Right hindlimb (tissue), 1 donor: ENCODE measurements at regions not wholly inside any gene's neighbourhood (a gene's known extent, or its start where the extent isn't known, plus 50 kb on each side); places are given as distances from the start of the nearest gene placed in this dataset.
"Not testable (repeated sequence)": the region's sequence is repeated elsewhere in the genome, so short reads cannot be mapped to it uniquely, and the experiment has no call there.

Experiments
- DNase-seq: peaks from one replicate; pipeline ENCODE4 v3.0.0-alpha.2; 2018

DNA sequence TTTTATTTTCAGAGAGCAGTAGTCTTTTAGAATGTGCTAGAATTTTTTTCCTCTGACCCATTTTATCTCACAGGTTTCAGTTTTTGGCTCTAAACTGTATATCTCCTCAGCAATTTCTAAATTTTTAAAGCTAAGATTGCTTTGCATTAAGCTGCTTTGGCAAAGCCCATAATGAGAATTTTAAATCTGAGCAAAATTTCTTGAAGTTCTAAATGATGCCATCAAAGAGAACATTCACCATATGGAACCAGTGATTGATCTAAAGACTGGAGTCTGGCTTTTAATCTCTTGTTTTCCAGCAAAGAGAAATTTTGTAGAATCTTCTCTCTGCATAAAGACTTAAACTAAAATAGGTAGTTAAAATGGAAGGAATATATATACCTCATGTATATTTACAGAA lies 313.6 kb downstream of the TBC1D32 start:
- DNase-seq, result no peak

DNA sequence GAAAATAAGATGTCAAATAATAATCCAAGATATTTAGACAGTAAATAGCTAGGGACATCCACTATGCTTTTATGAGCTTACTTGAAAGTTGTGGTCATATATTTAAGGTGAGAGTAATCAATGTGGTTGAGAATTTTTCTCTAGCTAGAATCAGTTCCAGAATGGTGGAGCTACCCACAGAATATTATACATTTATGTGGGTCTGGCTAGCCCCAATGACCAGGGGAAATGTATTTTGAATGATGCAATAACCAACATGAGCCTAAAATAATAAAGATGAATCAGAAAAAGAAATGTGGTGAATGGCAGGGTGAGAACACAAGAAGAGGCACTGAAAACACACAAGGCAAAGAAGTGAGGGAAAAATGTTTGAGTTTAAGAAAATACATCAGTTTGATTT lies 325.7 kb downstream of the TBC1D32 start:
- DNase-seq, result no peak

DNA sequence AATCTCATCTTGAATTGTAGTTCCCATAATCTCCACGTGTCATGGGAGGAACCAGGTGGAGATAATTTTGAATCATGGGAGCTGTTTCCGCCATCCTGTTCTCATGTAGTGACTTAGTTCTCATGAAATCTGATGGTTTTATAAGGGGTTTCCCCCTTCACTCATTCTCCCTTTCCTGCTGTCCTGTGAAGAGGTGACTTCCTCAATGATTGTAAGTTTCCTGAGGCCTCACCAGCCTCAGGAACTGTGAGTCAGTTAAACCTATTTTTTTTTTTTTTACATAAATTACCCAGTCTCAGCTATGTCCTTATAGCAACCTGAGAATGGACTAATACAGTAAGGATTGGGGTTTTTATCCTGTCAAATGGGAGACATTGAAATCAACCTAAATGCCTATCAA lies 328.3 kb downstream of the TBC1D32 start:
- no peak for DNase-seq

DNA sequence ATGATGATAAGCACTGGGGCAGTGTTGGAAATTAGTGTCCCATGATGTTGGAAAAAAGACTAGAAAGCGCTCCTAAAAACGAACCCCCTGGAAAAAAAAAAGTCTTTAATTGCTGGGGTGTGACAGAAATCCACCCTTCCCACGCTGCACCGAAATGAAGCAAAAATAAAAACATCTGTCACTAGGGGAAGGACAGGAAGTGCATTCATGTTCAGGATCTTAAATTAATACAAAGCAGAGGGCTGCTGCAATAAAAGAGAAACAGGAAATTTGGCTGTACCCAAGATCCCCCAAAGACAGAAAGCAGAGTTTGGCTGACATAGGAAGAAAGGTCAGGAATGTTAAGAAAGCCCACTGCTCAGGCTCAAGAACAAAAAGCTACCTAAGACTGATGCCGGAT lies 333.9 kb downstream of the TBC1D32 start:
- DNase-seq, result no peak

DNA sequence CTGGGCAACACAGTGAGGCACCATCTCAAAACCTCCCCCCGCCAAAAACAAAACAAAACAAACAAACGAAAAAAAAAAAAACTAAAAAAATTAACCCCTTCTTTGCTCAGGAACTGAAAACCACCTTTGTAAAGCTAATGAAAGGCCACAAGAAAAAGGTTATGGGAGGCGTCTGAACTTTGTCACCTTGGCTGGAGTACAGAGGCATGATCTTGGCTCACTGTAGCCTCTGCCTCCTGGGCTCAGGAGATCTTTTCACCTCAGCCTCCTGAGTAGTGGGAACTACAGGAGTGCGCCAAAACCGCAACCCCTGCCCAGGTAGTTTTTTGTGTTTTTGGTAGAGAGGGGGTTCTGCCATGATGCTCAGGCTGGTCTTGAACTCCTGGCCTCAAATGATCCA lies 337.9 kb downstream of the TBC1D32 start:
- DNase-seq, result no peak

DNA sequence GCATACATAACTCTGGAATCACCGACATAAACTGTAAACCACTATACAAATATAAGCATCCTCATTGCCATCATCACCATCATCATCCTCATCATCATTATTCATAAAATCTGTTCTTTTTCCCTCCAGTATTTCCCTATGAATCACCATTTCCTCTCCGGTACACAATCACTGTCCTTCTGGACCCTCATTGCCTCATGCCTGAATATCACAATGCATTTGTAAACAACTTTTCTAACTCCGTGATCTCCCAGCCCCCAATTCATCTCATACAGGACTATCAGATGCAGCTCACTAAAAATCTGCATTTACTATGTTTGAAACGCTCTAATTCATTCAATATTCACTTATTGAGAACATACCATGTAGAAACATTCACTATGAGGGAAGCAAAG lies 339.7 kb downstream of the TBC1D32 start:
- DNase-seq, result no peak

DNA sequence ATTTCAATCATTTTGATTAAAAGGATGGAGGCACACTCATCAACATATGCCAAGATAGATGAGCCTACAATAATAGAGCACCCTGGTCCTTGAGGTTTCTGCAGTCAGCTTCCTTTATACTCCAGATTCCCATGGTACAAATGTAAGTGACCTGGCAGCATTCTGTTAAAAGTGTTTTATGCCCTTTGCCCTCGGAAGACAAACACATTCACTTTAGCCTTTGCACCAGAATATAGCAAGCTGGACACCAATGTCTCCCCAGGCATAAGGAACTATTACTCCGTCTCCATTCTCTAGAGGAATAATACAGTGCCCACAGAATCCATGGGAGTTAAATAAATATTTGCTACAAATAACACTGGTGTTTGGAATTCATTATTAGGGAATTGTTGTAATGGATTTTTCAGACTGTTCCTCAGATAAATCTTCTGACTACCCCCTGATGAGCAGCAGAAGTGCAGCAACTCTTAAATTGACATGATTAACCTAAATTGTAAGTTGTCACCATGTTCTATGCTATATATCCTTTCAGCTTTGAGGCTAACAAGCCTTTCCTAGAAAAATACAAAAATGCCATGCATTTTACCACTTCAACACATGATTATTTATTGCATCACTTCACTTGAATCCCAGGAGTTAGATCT lies 340.2 kb downstream of the TBC1D32 start:
- no peak for DNase-seq

DNA sequence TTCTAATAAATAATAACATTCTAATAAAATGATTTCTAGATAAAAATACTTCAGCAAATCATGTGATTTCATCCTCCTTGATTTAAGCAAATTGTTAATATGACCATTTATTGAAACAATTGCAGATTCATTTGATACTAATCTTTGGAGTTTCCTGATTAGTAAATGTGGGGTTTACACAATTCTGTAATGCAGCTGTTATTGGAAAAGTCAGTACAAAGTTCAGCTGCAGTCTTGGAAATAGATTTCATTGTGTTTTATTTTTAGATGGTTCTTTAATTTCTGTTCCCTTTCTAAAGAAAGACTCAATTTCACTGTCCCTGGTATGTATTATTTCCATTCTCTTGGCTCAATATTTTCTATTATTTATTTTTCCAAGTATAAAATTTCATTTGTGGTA lies 342.0 kb downstream of the TBC1D32 start:
- DNase-seq, result no peak

DNA sequence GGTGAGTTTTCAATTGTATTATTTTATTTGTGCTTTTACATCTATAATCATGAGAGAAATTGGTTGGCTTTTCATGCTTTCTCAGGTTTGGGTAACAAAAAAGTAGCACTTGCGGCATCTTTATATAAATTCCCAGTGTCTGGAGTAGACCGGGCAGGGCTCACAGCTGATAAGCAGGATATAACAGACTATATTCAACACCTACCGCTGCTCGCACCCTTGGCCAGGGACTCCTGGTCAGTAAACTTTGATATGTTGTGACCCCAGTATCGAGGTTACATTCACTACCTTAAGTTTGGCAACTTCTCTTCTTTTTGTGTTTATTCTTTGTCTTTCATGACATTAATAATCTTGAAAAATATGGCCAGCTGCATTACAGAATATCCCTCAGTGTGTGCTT lies 343.4 kb downstream of the TBC1D32 start:
- DNase-seq, result no peak

DNA sequence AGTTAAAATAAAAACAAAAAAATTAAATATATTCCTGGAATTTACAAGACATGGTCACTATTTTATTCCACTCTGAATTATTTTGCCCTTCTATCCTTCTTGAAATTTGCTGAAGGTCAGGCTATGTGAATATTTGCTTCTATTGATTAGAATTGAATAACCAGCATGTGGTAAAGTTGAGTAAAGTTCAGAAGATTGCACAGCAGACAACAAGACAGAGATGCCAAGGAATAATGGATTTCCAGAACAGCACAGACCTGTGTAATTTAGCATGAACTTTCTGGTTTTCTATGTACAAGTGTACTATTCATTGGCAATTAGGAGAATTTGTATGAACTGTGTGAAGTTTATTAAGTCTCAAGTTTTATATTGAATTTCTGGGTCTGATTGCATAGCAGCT lies 352.4 kb downstream of the TBC1D32 start:
- DNase-seq, result no peak

DNA sequence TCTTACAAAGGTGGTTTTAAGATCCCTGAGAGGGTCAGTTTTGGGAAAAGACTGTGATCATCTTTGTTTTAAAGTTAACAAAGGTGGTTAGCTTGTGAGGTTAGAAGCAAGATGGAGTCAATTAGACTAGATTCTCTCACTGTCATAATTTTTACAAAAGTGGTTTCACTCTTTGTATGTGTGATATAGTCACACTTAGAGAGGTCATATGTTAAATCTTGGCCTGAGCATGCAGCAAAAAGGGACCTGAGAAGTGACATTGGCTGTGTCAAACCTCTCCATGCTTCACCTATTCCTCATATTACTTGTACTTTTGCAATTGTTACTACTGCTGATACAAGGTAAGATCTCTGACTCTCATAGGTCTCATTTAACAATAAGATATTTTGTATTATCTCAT lies 368.0 kb downstream of the TBC1D32 start:
- no peak for DNase-seq

DNA sequence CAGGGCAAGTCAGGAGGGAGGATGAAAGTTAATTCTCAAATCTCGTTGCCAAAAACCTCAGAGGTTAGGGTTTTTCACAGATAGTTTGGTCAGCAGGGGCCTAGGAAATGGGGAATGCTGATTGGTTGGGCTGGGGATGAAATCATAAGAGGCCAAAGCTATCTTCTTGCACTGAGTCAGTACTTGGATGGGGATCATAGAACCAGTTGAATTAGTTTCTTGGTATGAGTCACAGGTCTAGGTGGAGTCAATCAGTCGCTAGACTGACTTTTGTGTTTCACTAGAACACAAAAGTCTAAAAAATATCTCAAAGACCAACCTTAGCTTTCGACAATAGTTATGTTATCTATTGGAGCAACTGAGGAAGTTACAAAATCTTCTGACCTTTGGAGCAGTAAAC lies 368.5 kb downstream of the TBC1D32 start:
- DNase-seq, result no peak

DNA sequence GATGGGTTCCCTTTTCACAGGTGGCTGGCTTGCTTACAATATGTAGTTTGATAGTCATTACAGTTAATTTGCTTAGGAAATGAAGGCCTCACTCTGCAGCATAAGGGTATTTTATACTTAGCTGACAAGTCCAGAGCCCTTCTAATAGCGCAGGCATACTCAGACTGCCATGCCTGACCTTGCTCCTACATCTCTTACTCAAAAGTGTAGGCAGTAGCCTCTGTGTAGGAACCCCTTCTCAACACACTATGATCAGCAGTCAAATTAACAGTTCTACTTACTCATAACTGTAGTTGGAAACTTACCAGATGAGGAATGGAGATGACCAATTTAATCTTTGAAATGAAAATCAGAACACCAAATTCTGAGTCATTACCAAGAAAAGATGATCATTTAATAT lies 373.5 kb downstream of the TBC1D32 start:
- no peak for DNase-seq

DNA sequence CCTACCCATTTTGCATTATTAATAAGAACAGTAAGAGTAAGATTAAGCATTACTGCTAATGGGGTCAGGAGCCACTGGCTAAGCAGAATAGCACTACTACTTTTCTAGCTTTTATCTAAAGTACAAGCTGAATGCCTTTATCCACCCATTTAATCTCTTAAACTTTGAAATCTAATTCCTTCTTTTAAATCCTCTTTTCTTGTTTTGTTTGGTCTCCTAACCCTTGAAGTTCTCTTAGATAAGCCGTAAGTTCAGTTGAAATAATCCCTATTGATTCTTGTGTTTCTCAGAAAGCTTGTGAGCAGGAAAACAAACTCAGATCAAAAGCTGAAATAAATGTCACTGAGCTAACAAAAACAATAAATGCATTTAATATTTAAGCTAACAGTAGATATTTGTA lies 380.2 kb downstream of the TBC1D32 start:
- no peak for DNase-seq

DNA sequence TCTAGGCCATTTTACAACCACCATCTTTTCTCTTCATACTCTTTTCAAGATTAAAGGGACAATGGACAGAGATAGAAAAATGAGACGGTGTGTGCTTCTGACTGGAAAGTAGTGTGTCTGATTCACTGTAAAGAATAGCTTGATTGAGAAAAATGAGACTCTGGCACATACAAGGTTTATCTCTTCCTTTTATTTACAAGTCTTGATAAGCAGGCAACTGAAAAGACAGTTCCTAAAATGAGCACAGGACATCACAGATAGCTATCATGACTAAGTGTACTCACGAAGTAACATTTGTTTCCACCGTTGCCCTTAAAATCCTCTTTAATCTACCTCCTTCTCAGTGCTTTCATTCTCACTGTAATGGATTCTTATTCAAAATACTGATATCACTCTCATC lies 383.0 kb downstream of the TBC1D32 start:
- no peak for DNase-seq

DNA sequence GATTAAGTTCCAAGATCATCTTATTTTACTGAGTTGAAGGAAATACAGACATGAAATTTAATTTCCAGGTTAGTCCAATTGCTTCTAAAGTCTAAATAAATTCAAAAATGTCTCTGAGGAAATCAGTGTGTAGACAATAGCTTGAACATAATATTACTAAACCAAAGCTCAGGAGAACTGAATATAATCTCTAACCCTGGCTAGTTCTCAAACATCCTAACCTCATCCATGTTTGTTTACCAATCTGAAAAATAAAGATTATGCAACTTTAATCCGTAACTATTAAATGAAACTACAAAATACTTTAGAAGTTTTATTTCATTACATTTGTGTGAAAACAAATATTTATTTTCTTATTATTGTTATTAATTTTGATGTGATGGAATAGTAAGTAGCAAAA lies 387.2 kb downstream of the TBC1D32 start:
- DNase-seq, result no peak

DNA sequence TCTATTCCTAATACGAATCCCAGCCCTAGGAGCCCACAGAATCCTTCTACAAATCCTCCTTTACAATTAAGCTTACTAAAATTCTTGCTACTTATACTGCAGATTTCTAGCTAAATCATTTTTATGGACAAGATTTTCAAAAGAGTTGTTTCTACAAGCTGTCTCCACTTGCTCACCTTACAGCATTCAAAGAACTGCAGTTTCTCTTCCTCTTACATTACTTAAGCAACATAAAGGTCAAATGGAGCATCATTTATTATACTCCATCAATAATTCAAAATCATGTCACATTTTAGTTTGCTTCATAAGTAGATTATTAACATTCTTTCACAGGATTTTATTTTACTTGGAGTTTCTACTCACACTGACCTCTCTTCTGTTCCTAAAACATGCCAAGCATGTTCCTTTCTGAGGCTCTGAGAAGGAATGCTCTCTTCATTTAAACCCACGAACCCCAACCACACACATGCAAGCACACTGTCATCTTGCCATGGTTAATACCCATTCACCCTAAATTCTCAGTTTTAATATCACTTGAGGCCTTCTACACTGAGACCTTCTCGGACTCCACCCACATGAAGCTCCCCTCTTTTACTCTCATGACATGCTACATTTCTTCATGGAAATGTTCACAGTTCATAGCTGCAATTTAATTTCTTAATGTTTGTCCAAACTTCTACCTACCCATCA lies 388.2 kb downstream of the TBC1D32 start:
- no peak for DNase-seq

DNA sequence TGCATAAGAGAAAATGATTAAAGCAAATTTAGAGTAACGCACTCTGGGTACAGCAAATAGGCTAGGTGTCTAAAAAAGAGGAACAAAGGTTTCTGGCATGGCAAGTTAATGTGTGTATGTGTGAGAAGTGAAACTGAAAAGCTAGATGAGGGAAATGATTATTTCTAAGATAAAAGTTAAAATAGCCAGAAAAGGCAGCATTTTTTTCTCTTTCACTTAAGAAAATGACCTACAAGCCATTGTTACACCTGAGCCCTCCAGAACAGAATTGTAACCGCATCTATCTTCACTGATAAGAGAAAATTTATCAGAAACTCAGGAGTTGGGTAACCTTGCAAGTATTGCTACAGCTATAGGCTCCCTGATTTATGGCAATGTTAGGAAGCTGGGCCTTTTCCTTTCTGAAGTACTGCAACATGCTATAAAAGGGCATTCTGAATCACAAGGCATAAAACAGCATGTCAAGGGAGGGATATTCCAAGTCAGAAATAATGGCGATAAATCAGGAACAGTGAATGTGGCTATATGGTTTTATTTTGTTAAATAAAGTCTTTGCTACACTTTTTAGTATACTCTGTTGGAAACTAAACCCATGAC lies 395.3 kb downstream of the TBC1D32 start:
- no peak for DNase-seq

DNA sequence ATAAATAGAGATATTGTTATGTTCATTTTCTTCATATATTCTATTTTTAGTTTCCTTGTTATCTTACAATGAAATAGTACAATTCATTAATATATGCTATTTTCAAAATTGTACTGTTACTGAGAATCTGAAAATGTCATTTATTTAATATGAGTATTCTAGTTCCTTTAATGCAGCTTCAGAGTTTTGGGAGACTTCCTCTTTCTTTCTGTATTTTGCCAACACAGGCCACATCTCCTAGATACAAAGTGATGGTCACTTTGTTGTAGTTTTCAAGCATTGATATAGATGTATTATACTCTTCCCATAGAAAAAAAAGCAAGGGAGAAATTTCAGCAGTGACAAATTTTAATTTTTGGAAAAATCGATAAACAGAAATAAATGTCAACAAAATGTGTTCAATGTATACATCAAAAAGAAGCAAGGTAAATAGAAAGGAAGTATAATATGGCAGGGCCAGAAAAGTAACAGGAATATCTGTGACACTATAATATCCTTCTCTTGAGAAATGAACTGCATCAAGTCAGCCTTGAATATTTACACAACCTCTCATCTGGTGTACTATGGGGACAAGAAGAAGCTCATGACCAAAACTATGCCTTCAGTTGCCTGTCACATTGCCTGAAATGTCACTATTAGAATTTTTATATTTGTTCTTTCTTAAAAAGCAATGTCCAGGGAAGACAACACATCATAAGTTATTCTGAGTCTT lies 396.0 kb downstream of the TBC1D32 start:
- no peak for DNase-seq

DNA sequence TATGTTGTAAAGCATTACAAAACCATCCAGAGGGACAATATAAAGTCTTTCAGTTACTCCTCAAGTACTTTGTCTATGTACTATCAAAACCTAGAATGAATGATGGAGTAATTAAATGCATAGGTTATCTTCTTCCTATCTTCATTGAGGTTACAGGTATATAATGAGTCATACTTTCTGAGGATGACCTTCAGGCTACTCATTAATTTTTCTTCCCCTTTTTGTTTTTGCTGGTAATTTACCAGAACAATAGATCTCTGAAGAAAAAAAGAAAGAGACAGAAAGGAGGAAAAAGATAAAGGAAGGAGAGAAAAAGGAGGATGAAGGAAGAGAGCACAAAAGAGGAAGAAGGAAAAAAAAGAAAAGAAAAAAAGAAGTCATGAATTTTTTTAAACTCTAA lies 398.4 kb downstream of the TBC1D32 start:
- DNase-seq, result no peak

DNA sequence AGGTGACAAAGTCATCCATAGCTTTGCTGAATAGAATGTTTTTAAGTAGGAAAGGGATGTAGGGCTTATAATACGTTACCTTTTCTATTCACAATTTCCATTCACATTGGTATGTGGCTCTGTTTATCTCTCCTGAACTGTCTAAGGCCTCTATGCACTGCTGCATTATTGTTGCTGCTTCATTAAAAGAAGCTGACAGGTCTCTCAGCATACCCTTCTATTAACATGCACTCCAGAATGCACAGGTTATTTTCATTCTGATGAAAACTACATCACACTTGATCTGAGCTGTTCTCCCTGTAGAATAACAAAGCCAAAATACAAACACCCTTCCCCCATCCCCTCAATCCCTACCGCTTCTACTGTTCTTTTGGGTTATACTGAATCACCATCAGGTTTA lies 399.3 kb downstream of the TBC1D32 start:
- DNase-seq, result no peak

DNA sequence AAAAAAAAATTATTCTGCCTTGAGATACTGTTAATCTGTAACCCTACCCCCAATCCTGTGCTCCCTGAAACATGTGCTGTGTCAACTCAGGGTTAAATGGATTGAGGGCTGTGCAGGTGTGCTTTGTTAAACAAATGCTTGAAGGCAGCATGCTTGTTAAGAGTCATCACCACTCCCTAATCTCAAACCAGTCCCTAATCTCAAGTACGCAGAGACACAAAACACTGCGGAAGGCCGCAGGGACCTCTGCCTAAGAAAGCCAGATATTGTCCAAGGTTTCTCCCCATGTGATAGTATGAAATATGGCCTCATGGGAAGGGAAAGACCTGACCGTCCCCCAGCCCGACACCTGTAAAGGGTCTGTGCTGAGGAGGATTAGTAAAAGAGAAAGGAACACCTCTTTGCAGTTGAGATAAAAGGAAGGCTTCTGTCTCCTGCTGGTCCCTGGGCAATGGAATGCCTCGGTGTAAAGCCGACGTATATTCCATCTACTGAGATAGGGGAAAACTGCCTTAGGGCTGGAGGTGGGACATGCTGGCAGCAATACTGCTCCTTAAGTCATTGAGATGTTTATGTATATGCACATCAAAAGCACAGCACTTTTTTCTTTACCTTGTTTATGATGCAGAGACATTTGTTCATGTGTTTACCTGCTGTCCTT lies 402.6 kb downstream of the TBC1D32 start:
- not testable (repeated sequence) for DNase-seq

DNA sequence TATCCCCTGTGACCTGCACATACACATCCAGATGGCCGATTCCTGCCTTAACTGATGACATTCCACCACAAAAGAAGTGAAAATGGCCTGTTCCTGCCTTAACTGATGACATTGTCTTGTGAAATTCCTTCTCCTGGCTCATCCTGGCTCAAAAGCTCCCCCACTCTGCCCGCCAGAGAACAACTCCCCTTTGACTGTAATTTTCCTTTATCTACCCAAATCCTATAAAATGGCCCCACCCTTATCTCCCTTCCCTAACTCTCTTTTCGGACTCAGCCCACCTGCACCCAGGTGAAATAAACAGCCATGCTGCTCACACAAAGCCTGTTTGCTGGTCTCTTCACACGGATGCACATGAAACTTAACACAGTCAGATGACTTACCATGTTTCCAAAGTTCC lies 403.8 kb downstream of the TBC1D32 start:
- DNase-seq, result not testable (repeated sequence)
